GM19455 (cell line): ENCODE measurements at regions not wholly inside any gene's neighbourhood (a gene's known extent, or its start where the extent isn't known, plus 50 kb on each side); places are given as distances from the start of the nearest gene placed in this dataset.

Experiments used
- ATAC-seq: cut with Tn5 transposase; IDR thresholded peaks from one replicate; pipeline ENCODE4 v1.9.1; 2021; ENCODE audit not compliant: unreplicated experiment

GRCh38 chr10:120982507-120982906 lies 131.3 kb downstream of the WDR11 start:
- no peak for ATAC-seq

- no peak for ATAC-seq
Observed at GRCh38 chr10:120983721-120984120, 132.6 kb downstream of the WDR11 start.

GRCh38 chr10:120984221-120984620 lies 133.1 kb downstream of the WDR11 start:
- ATAC-seq = no peak

GRCh38 chr10:120987359-120987758 lies 136.2 kb downstream of the WDR11 start:
- ATAC-seq = no peak

GRCh38 chr10:120988751-120989150 lies 137.6 kb downstream of the WDR11 start:
- ATAC-seq = no peak

GRCh38 chr10:120989279-120989678 lies 138.1 kb downstream of the WDR11 start:
- no peak for ATAC-seq

- ATAC-seq = no peak
Observed at GRCh38 chr10:120989996-120990598, 138.9 kb downstream of the WDR11 start.

GRCh38 chr10:120990831-120991230 lies 139.7 kb downstream of the WDR11 start:
- ATAC-seq = no peak

- ATAC-seq = no peak
Observed at GRCh38 chr10:120993089-120993488, 141.9 kb downstream of the WDR11 start.

- ATAC-seq = no peak
Observed at GRCh38 chr10:120995768-120996167, 144.6 kb downstream of the WDR11 start.

GRCh38 chr10:120996456-120997034 lies 145.4 kb downstream of the WDR11 start:
- ATAC-seq = no peak

GRCh38 chr10:120997313-120997712 lies 146.2 kb downstream of the WDR11 start:
- no peak for ATAC-seq

- no peak for ATAC-seq
Observed at GRCh38 chr10:120997756-120998155, 146.6 kb downstream of the WDR11 start.

GRCh38 chr10:120998251-120998650 lies 147.1 kb downstream of the WDR11 start:
- ATAC-seq = no peak

GRCh38 chr10:120998782-120999285 lies 147.7 kb downstream of the WDR11 start:
- no peak for ATAC-seq

- ATAC-seq = no peak
Observed at GRCh38 chr10:120999868-121000267, 148.7 kb downstream of the WDR11 start.

GRCh38 chr10:121002586-121003205 lies 151.5 kb downstream of the WDR11 start:
- ATAC-seq = no peak

GRCh38 chr10:121005948-121006587 lies 154.9 kb downstream of the WDR11 start:
- ATAC-seq = no peak

GRCh38 chr10:121007264-121007663 lies 156.1 kb downstream of the WDR11 start:
- ATAC-seq = no peak

GRCh38 chr10:121015916-121016315 lies 164.8 kb downstream of the WDR11 start:
- ATAC-seq = no peak

- no peak for ATAC-seq
Observed at GRCh38 chr10:121024905-121025584, 173.9 kb downstream of the WDR11 start.
